ENCODE measurements at regions not wholly inside any gene's neighbourhood (a gene's known extent, or its start where the extent isn't known, plus 50 kb on each side); places are given as distances from the start of the nearest gene placed in this dataset.

- no peak overlapping the region for H3K4ac ChIP-seq (replicated peaks; ENCODE audit: insufficient read length, low read depth, low read length)
- no peak for FAIRE-seq
- WGBS, 2 experiments (ENCODE audit: extremely low coverage in 1 of 2, insufficient coverage in 1 of 2, insufficient read length in 1 of 2, insufficient replicate concordance in 2 of 2, low coverage in 1 of 2, low lambda C conversion rate in 2 of 2, missing lambda C conversion rate in 1 of 2) = 84% methylated on average over 2 of the region's 2 CpGs; no CpG with 5 or more reads in 1 of the 2 experiments
- no peaks in the 10 kb centered on the region for H3K23me2 ChIP-seq (ENCODE audit: low read depth, low read length)
- no peaks in the 10 kb centered on the region for H3K79me1 ChIP-seq (ENCODE audit: low read depth, low read length)
- no peak overlapping the region for H2BK5ac ChIP-seq (ENCODE audit: low read depth, low read length)
- H2AK5ac ChIP-seq (ENCODE audit: low read depth, low read length) = no peak overlapping the region
- no peak overlapping the region for H3K4me2 ChIP-seq (ENCODE audit: insufficient read depth in 1 of 2, low read depth in 2 of 2, low read length in 2 of 2)
- H3K14ac ChIP-seq (ENCODE audit: insufficient read length) = no peak overlapping the region
- H4K20me1 ChIP-seq (replicated peaks in 1 of 2; ENCODE audit: control insufficient read depth in 1 of 2, insufficient read depth in 2 of 2, low read length in 2 of 2) = no peaks in the 10 kb centered on the region
- no peak overlapping the region for H4K5ac ChIP-seq (ENCODE audit: insufficient read length, low read depth, low read length)
- no peak overlapping the region for H2BK12ac ChIP-seq (ENCODE audit: low read depth, low read length)
- no peak for DNase-seq (ENCODE audit: low read depth in 1 of 2, low spot score in 2 of 2)
- no peaks in the 10 kb centered on the region for H3K4me1 ChIP-seq (replicated peaks in 1 of 4; ENCODE audit: control insufficient read depth in 3 of 4, insufficient read depth in 4 of 4, low read length in 3 of 4)
- no peaks in the 10 kb centered on the region for H3K36me3 ChIP-seq (ENCODE audit: control insufficient read depth in 2 of 4, insufficient read depth in 4 of 4, low read length in 3 of 4)
- no peak overlapping the region for H3K4me3 ChIP-seq (ENCODE audit: extremely low read depth in 1 of 4, insufficient read depth in 2 of 4, low read depth in 3 of 4, low read length in 4 of 4)
- no peaks in the 10 kb centered on the region for H3K27me3 ChIP-seq (replicated peaks in 1 of 4; ENCODE audit: control insufficient read depth in 3 of 4, extremely low read depth in 1 of 4, insufficient read depth in 3 of 4, low read length in 3 of 4)
- H2BK120ac ChIP-seq (replicated peaks; ENCODE audit: low read depth, low read length) = no peak overlapping the region
- POLR2A ChIA-PET (ENCODE audit: partially characterized antibody) = no interaction called here
- no peak overlapping the region for H4K8ac ChIP-seq (ENCODE audit: extremely low read depth, insufficient read depth, low read length)
- no peak overlapping the region for H4K91ac ChIP-seq (replicated peaks; ENCODE audit: insufficient read length, low read length)
- no peak overlapping the region for H2BK15ac ChIP-seq (ENCODE audit: low read length)
- H3K23ac ChIP-seq (ENCODE audit: insufficient read length) = no peak overlapping the region
- CTCF ChIA-PET (ENCODE audit: partially characterized antibody) = no interaction called here
- no peak overlapping the region for H3K56ac ChIP-seq (replicated peaks; ENCODE audit: insufficient read length, low read depth, low read length)
- no peak overlapping the region for H3K18ac ChIP-seq (ENCODE audit: extremely low read depth, low read length)
- H3K9ac ChIP-seq (replicated peaks in 1 of 4; ENCODE audit: extremely low read depth in 1 of 4, low read depth in 3 of 4, low read length in 3 of 4) = no peak overlapping the region
- H2AFZ ChIP-seq (ENCODE audit: low read length) = no peak overlapping the region
- no peak overlapping the region for H3K27ac ChIP-seq (ENCODE audit: low read depth, low read length)
- no peaks in the 10 kb centered on the region for H3K9me3 ChIP-seq (ENCODE audit: insufficient read depth in 2 of 2, low read depth in 1 of 2, low read length in 1 of 2)
- H3K79me2 ChIP-seq (ENCODE audit: control insufficient read depth in 1 of 2, insufficient read depth in 2 of 2, low read length in 2 of 2) = no peaks in the 10 kb centered on the region
- no peak overlapping the region for H2BK20ac ChIP-seq (ENCODE audit: low read length)
- TF ChIP-seq POLR2AphosphoS5 (IDR thresholded peaks at IDR 0.05; ENCODE audit: low read depth, low read length) (no peak), RAD21 (IDR thresholded peaks at IDR 0.05 in 1 of 2, conservative IDR thresholded peaks at IDR 0.05 in 1 of 2; ENCODE audit: low read depth in 2 of 2, low read length in 2 of 2) (no peak), NANOG (IDR thresholded peaks at IDR 0.05; ENCODE audit: insufficient read depth, low read depth, low read length, poor library complexity, severe bottlenecking) (no peak), CEBPB (IDR thresholded peaks at IDR 0.05; ENCODE audit: low read depth, low read length) (no peak), KDM1A (IDR thresholded peaks at IDR 0.05; ENCODE audit: borderline replicate concordance, low read length) (no peak), SIRT6 (IDR thresholded peaks at IDR 0.05; ENCODE audit: low read length) (no peak), CBX5 (IDR thresholded peaks at IDR 0.05; ENCODE audit: low read depth, low read length) (no peak), ASH2L (IDR thresholded peaks at IDR 0.05; ENCODE audit: low read length) (no peak), SP1 (IDR thresholded peaks at IDR 0.05; ENCODE audit: low read depth, low read length) (no peak), MAX (IDR thresholded peaks at IDR 0.05) (no peak), CTBP2 (IDR thresholded peaks at IDR 0.05; ENCODE audit: borderline replicate concordance, insufficient read depth, insufficient read length, low read length) (no peak)
- TF ChIP-seq, protein P1, sequence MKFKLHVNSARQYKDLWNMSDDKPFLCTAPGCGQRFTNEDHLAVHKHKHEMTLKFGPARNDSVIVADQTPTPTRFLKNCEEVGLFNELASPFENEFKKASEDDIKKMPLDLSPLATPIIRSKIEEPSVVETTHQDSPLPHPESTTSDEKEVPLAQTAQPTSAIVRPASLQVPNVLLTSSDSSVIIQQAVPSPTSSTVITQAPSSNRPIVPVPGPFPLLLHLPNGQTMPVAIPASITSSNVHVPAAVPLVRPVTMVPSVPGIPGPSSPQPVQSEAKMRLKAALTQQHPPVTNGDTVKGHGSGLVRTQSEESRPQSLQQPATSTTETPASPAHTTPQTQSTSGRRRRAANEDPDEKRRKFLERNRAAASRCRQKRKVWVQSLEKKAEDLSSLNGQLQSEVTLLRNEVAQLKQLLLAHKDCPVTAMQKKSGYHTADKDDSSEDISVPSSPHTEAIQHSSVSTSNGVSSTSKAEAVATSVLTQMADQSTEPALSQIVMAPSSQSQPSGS (IDR thresholded peaks at IDR 0.05; ENCODE audit: low read length) = no peak
- TF ChIP-seq, protein P2, sequence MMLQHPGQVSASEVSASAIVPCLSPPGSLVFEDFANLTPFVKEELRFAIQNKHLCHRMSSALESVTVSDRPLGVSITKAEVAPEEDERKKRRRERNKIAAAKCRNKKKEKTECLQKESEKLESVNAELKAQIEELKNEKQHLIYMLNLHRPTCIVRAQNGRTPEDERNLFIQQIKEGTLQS (IDR thresholded peaks at IDR 0.05; ENCODE audit: insufficient read depth, low read depth, low read length) = no peak
These were observed 564.0 kb downstream of the RPL10L start for GRCh38 chr14:46087604-46088003.

All from H1 (cell line).